ENCODE measurements at regions not wholly inside any gene's neighbourhood (a gene's known extent, or its start where the extent isn't known, plus 50 kb on each side); places are given as distances from the start of the nearest gene placed in this dataset.
"Not testable (repeated sequence)": the region's sequence is repeated elsewhere in the genome, so short reads cannot be mapped to it uniquely, and the experiment has no call there.

- DNase-seq (ENCODE audit: low spot score) = no peak
These were observed 155.6 kb upstream of the RFC3 start for GRCh38 chr13:33662392-33662791.

GRCh38 chr13:33665626-33666175 is 152.2 kb upstream of the RFC3 start:
- no peak for DNase-seq (ENCODE audit: low spot score)

GRCh38 chr13:33671560-33671959 is 146.4 kb upstream of the RFC3 start:
- DNase-seq (ENCODE audit: low spot score) = no peak

GRCh38 chr13:33672022-33672421 is 145.9 kb upstream of the RFC3 start:
- DNase-seq (ENCODE audit: low spot score) = not testable (repeated sequence)

GRCh38 chr13:33676045-33676989 is 141.6 kb upstream of the RFC3 start:
- peak; percentile 42 for DNase-seq (ENCODE audit: low spot score)

- no peak for DNase-seq (ENCODE audit: low spot score)
These were observed 140.7 kb upstream of the RFC3 start for GRCh38 chr13:33677215-33677614.

- no peak for DNase-seq (ENCODE audit: low spot score)
These were observed 139.9 kb upstream of the RFC3 start for GRCh38 chr13:33678084-33678483.

GRCh38 chr13:33678906-33679657 is 138.9 kb upstream of the RFC3 start:
- DNase-seq (ENCODE audit: low spot score) = peak; percentile 19

- DNase-seq (ENCODE audit: low spot score) = no peak
These were observed 138.3 kb upstream of the RFC3 start for GRCh38 chr13:33679658-33680012.

- no peak for DNase-seq (ENCODE audit: low spot score)
These were observed 135.9 kb upstream of the RFC3 start for GRCh38 chr13:33682020-33682564.

GRCh38 chr13:33682646-33683045 is 135.3 kb upstream of the RFC3 start:
- not testable (repeated sequence) for DNase-seq (ENCODE audit: low spot score)

- DNase-seq (ENCODE audit: low spot score) = no peak
These were observed 134.6 kb upstream of the RFC3 start for GRCh38 chr13:33683376-33683775.

GRCh38 chr13:33684874-33685273 is 133.1 kb upstream of the RFC3 start:
- DNase-seq (ENCODE audit: low spot score) = no peak

- DNase-seq (ENCODE audit: low spot score) = no peak
These were observed 131.0 kb upstream of the RFC3 start for GRCh38 chr13:33686772-33687480.

- no peak for DNase-seq (ENCODE audit: low spot score)
These were observed 127.6 kb upstream of the RFC3 start for GRCh38 chr13:33690354-33690753.

- peak; percentile 7 for DNase-seq (ENCODE audit: low spot score)
These were observed 126.0 kb upstream of the RFC3 start for GRCh38 chr13:33691980-33692379.

GRCh38 chr13:33692531-33692930 is 125.4 kb upstream of the RFC3 start:
- DNase-seq (ENCODE audit: low spot score) = no peak

- DNase-seq (ENCODE audit: low spot score) = no peak
These were observed 123.4 kb upstream of the RFC3 start for GRCh38 chr13:33694546-33694945.

GRCh38 chr13:33696530-33696929 is 121.4 kb upstream of the RFC3 start:
- no peak for DNase-seq (ENCODE audit: low spot score)

- DNase-seq (ENCODE audit: low spot score) = no peak
These were observed 120.0 kb upstream of the RFC3 start for GRCh38 chr13:33697926-33698325.

GRCh38 chr13:33707449-33707848 is 110.5 kb upstream of the RFC3 start:
- DNase-seq (ENCODE audit: low spot score) = no peak

- DNase-seq (ENCODE audit: low spot score) = peak; percentile 17
These were observed 107.0 kb upstream of the RFC3 start for GRCh38 chr13:33710924-33711323.

Data from NAMALWA (cell line).